ENCODE measurements at regions not wholly inside any gene's neighbourhood (a gene's known extent, or its start where the extent isn't known, plus 50 kb on each side); places are given as distances from the start of the nearest gene placed in this dataset.
"Not testable (repeated sequence)": the region's sequence is repeated elsewhere in the genome, so short reads cannot be mapped to it uniquely, and the experiment has no call there.

DNA sequence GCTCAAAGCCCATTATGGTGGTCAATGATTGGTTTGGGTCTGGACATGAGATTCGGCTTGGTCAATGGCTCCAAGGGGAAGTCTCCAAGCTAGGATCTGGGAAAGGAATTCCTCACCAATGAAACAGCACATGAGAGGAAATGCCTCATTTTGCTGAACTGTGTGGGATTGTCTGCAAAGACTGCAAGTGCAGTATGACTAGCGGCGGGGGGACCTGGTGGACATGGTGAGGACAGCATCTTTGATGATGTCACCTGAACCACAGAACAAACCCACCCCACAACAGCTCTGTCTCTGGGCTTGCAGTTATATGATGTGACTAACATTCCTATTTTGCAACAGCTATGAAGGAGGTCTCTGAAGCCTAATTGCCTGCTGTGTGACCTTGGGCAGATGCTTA is 50.6 kb upstream of the NKD1 start:
- DNase-seq (ENCODE audit: low read depth) = no peak

- DNase-seq (ENCODE audit: low read depth) = no peak
Observed at GRCh38 chr16:50496990-50497389, 51.2 kb upstream of the NKD1 start.

GRCh38 chr16:50495673-50496072 is 52.5 kb upstream of the NKD1 start:
- DNase-seq (ENCODE audit: low read depth) = no peak

DNA sequence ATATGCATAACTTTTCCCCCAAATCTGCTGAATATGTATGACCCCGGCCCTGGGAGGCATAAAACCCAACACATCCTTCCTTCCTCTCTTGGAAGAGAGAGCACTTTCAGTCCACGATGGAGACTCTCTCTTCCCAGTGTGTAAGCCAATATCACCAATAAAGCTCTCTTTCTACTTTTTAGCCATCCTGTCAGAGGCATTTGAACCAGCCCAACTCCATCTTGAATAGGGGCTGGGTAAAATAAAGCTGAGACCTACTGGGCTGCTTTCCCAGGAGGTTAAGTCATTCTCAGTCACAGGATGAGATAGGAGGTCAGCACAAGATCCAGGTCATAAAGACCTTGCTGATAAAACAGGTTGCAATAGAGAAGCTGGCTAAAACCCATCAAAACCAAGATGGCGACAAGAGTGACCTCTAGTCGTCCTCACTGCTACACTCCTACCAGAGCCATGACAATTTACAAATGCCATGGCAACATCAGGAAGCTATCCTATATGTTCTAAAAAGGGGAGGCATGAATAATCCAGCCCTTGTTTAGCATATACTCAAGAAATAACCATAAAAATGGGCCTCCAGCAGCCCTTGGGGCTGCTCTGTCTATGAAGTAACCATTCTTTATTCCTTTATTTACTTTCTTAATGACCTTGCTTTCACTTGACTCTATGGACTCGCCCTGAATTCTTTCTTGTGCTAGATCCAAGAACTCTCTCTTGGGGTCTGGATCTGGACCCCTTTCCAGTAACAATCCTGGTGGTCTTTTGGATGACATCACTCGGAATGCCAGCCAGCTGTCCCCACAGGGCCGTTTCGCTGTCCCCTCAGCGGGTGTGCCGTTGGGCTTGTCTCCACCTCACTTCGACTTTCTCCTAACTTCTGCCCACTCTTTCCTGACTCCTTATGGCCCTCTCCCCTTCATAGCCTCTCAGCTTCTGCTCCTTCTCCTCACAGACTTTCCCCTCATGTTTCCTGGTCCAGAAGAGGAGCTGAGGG is 53.4 kb upstream of the NKD1 start:
- no peak for DNase-seq (ENCODE audit: low read depth)

- no peak for DNase-seq (ENCODE audit: low read depth)
Observed at GRCh38 chr16:50491516-50491915, 56.7 kb upstream of the NKD1 start.

DNA sequence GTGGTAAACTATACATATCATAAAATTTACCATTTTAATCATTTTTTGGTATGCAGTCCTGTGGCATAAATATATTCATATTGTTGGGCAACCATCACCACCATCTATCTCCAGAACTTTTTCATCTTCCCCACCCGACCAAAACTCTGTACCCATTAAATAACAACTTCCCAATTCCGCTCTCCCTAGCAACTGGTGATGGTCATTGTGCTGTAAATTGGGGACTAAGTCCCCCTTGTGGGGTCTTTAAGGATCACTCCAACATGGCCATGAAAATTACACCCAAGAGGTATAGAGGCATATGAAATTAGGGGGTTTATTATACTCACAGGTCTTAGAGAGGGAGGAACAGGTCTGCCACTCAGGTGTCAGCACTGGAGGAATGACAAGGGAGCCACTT is 57.4 kb upstream of the NKD1 start:
- DNase-seq (ENCODE audit: low read depth) = no peak

- no peak for DNase-seq (ENCODE audit: low read depth)
Observed at GRCh38 chr16:50489182-50489581, 59.0 kb upstream of the NKD1 start.

DNA sequence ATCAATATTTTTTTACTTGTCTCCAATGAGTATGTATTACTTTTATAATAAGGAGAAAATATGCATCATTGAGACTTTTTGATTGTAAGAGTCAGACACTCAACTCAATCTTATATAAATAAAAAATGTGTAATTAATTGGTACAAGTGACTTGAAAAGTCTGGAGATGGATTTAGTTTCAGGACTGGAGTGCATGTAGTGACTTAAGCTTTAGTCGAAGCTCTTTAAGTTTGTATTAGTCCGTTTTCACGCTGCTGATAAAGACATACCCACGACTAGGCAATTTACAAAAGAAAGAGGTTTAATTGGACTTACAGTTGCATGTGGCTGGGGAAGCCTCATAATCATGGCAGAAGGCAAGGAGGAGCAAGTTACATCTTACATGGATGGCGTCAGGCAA is 60.7 kb upstream of the NKD1 start:
- no peak for DNase-seq (ENCODE audit: low read depth)

- DNase-seq (ENCODE audit: low read depth) = not testable (repeated sequence)
Observed at GRCh38 chr16:50486162-50486561, 62.0 kb upstream of the NKD1 start.

GRCh38 chr16:50485232-50485631 is 63.0 kb upstream of the NKD1 start:
- DNase-seq (ENCODE audit: low read depth) = no peak

DNA sequence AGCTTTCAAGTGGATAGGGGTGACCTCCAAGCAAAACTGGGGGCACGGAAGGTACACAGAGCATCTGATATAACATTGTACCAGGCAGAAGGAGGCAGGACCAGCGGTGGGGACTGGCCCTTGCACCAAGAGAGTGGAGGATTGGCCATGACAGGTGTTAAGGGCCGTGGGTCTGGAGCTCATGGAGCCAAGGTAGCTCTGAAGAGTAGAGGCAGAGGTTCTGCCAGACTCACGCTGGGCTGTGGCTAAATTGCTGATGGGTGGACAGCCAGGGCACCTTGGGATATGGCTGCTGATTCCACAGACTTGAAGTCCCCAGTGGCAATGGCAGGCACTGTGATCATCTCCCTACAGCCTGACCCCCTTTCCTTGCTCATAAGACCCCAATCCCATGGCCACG is 65.9 kb upstream of the NKD1 start:
- DNase-seq (ENCODE audit: low read depth) = no peak

GRCh38 chr16:50480206-50480605 is 68.0 kb upstream of the NKD1 start:
- no peak for DNase-seq (ENCODE audit: low read depth)

DNA sequence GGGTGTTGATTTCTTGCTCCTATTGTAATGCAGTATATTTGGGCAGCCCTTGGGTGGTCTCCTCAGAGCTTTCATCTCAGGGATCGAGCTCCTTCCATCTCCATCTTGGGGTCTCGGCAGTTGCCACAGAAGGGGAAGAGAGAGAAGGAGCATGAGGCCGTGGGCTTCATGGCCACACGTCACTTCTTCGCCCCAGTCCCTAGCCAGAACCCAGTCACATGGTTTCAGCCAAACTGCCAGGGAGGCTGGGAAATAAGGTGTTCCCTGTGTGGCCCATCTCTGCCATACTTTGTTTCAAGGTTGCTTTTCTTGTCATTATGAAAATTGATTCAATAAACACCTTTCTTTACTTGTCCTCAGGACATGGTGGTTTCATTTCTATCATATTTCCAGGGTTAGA is 68.4 kb upstream of the NKD1 start:
- no peak for DNase-seq (ENCODE audit: low read depth)

GRCh38 chr16:50478773-50479149 is 69.4 kb upstream of the NKD1 start:
- no peak for DNase-seq (ENCODE audit: low read depth)

DNA sequence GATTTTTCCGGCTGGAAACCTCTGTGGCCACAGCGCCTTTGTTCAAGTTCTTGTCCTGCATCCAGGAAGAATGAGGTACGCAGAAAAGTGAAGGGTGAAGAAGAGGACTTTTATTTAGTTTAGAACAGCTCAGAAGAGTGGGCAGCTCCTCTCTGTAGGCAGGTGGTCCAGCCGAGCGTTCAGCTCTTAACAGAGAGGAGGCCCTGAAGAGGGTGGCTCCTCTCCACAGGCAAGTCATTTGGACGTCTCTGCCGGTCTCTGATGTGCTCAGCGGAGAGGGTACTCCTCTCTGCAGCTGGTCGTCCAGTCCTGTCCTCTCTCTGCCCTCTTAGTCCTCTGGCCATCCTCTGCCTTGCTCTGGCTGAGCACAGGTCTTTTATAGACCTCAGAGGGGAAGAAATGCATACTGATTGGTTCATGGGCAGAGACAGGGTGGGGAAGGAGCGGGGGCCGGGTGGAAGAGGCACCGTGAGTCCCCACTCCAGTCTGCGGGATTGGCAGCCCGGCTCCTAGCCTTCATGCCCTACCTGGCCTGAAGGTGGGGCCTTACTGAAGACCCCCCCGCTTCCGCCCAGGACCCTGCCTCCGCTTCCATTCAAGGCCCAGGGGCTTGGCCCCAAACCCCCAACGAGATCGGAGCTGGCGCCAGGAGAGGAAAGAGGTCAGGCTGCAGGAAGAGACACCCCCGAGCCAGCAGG is 70.0 kb upstream of the NKD1 start:
- DNase-seq (ENCODE audit: low read depth) = no peak

DNA sequence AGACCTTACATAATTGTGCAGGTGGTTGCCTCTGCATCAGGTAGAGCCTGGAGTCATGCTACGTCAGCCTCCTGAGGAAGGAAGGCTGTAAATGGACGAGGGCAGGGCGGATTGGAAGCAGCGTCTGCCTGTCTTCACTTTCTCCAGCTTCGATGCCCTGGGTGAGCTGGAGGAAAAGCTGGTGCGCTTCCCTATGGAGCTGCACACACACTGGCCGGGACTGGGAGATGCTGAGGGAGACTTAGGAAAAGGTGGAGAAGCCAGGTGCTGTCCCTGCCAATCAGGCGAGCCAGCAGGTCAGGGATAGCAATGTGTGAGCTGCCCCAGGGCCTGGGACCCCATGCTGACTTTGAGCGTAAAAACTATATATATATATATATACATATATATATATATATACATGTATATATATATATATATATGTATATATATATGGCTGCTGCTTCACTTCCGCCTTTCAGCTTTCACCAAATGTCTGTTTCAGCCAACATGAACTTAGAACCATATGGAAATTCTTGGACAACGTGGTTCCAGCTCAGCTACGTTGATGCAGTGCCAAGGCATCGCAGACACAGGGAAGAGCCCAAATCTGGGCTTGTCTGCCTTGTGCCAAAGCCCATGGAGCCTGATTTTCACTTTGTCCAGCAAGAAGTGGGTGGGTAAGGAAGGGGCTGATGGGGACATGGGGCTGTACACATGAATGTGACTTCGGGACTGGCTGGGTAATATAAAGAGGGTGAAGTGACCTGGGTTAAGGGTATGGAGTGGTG is 71.5 kb upstream of the NKD1 start:
- DNase-seq (ENCODE audit: low read depth) = no peak

DNA sequence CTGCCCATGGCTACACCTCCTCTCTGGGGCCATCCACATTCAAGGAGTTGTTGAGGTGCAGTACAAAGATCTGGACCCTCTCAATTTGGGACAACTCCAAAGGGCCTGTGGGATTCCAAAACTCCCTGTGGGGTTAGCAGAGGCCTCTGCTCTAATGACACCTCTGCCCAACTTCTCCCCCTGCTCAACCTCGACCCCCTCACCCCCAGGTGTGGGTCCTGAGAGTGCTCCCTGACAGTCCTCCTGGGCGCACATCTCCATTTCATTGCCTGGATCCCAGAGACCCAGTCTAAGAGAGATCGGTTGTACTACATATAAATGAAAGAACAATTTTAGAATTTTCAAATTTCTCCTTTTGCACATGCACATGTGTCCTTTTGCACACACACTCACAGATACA is 73.0 kb upstream of the NKD1 start:
- no peak for DNase-seq (ENCODE audit: low read depth)

DNA sequence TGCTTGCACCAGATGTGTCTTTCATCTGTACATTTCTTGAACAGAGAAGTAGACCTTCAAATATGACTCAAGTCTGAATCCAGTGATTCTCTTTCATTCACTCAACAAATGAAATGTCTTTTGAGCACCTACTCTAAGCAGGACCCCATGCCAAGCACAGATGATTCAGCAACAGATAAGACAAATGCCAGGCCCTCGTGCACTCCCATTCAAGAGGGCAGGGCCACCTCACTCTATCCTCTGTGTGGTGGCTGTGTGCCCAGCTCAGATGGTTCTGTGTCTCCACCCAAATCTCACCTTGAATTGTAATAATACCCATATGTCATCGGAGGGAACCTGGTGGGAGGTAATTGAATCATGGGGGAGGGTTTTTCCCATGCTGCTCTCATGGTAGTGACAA is 74.1 kb upstream of the NKD1 start:
- no peak for DNase-seq (ENCODE audit: low read depth)

DNA sequence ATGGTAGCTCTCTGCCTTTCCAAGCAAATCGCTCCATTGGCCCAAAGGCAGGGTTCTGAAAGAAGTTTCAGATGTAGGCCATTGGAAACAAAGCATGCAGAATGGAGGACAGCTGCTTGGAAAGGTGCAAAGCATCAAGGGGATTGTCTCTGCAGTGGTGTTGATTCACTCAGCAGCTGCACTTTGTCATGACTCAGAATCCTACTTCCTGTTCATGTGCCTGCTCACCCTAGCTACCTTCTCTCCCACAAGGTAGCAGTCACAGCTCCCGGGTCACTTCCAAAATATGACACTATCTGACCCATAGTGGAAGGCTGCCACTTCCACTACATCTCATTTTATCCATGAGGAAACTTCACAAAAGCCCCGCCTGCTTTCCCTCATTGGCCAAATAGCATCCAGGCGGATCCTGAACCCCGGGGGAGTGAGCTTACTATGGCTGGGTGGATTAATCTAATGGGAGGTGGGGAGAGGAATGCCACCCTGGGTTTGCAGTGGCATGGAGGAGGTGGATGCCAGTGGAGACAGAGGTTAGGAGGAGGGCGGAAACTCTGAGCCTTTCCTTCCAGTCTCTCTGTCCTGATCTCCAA is 74.7 kb upstream of the NKD1 start:
- DNase-seq (ENCODE audit: low read depth) = peak; percentile 33

- no peak for DNase-seq (ENCODE audit: low read depth)
Observed at GRCh38 chr16:50472472-50472871, 75.7 kb upstream of the NKD1 start.

GRCh38 chr16:50470687-50471086 is 77.5 kb upstream of the NKD1 start:
- no peak for DNase-seq (ENCODE audit: low read depth)

DNA sequence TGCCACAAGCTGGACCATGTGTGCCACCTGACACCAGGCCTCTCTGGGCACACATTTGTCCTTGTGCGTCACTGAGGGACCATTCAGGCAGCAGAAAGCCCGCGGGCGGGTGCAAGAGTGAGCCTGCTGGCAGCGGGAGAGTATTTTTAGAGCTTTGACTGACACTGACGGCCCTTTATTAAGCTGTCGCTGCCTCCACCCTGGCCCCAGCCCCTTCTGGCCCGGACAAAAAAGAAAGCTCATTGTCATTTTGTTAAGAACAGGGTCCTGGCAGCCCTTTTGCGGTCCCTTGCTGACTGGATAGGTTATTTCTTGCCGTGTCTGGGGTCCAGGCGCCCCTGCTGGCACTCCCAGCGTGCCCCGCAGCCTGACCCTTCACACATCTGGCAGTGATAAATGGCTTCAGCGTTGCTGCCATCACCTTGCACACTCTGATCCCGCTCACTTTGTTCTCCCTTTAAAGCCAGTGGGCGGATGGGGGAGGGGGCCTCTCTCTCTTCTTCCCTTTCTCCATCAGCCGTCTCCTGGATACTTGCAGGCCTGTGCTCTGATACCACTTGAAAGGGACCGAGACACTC is 78.4 kb upstream of the NKD1 start:
- no peak for DNase-seq (ENCODE audit: low read depth)
